B cell (primary cell): ENCODE measurements at regions not wholly inside any gene's neighbourhood (a gene's known extent, or its start where the extent isn't known, plus 50 kb on each side); places are given as distances from the start of the nearest gene placed in this dataset.

Experiments used
- ATAC-seq: fragments of 200-7000 bp; cut with Tn5 transposase; one replicate; pipeline ENCODE4 v1.10.0; 2021; ENCODE audit warnings: low read depth, mild to moderate bottlenecking, moderate number of reproducible peaks, moderate library complexity
- CTCF ChIA-PET: fragments of 350-600 bp; sonication (Branson Sonifier 250); formaldehyde crosslinking; loops from one replicate; lab custom pipeline; 2021; ENCODE audit warnings: antibody characterized with exemption, inconsistent platforms; lab: Charles Lee
- POLR2A ChIA-PET: fragments of 350-600 bp; sonication (Branson Sonifier 250); formaldehyde crosslinking; loops from one replicate; lab custom pipeline; 2021; ENCODE audit warnings: antibody characterized with exemption; lab: Charles Lee
- DNase-seq: peaks from one replicate; pipeline ENCODE4 v3.0.0; 2013
- H2AFZ ChIP-seq: 2 replicates; pipeline ENCODE4 v1.6.1; 2012; ENCODE audit warnings: mild to moderate bottlenecking, low read depth, low read length; ENCODE audit not compliant: insufficient read depth, poor library complexity, severe bottlenecking
- H3K27ac ChIP-seq, 2 donors: 1 replicate in 1 of 2; 2 replicates in 1 of 2; pipeline ENCODE4 v1.5.1; 2012 to 2013; ENCODE audit warnings: low read length in 2 of 2, mild to moderate bottlenecking in 2 of 2, moderate library complexity in 1 of 2
- H3K27me3 ChIP-seq, 4 experiments: fragments of 200-600 bp in 1 of 4; sonication (generic) in 1 of 4; replicated peaks in 1 of 4; 1 replicate in 2 of 4; 2 replicates in 2 of 4; pipeline versions ENCODE4 v1.6.1 to v1.7.0; 2013 to 2016; ENCODE audit warnings: low read length in 3 of 4, mild to moderate bottlenecking in 2 of 4, mixed read lengths in 1 of 4, moderate library complexity in 1 of 4; ENCODE audit not compliant: insufficient read depth in 4 of 4, control insufficient read depth in 3 of 4; ENCODE audit errors: control extremely low read depth in 1 of 4
- H3K36me3 ChIP-seq, 2 experiments: replicated peaks in 1 of 2; 1 replicate in 1 of 2; 2 replicates in 1 of 2; pipeline versions ENCODE4 v1.6.1 to v1.7.1; 2013; ENCODE audit warnings: low read length in 1 of 2; ENCODE audit not compliant: insufficient read depth in 2 of 2, control insufficient read depth in 1 of 2; ENCODE audit errors: control extremely low read depth in 1 of 2, extremely low read depth in 1 of 2
- H3K4me1 ChIP-seq, 2 donors: fragments of 200-600 bp in 1 of 2; sonication (generic) in 1 of 2; 1 replicate in 1 of 2; 2 replicates in 1 of 2; pipeline versions ENCODE4 v1.5.1 to v1.6.1; 2013 to 2017; ENCODE audit warnings: low read length in 2 of 2; ENCODE audit not compliant: control insufficient read depth in 2 of 2, insufficient read depth in 2 of 2
- H3K4me2 ChIP-seq: replicated peaks from 2 replicates; pipeline ENCODE3; 2012; ENCODE audit warnings: mild to moderate bottlenecking, low read depth, low read length; ENCODE audit not compliant: poor library complexity, severe bottlenecking
- H3K4me3 ChIP-seq, 5 experiments: fragments of 200-600 bp in 1 of 5; sonication (generic) in 1 of 5; 1 replicate in 3 of 5; 2 replicates in 2 of 5; pipeline versions ENCODE4 v1.5.1 to v1.7.0; 2011 to 2016; ENCODE audit warnings: low read length in 4 of 5, mild to moderate bottlenecking in 4 of 5, low read depth in 2 of 5, control low read depth in 1 of 5, moderate library complexity in 1 of 5; ENCODE audit not compliant: insufficient read depth in 1 of 5; ENCODE audit errors: control extremely low read depth in 1 of 5, extremely low read depth in 1 of 5
- H3K79me2 ChIP-seq: fragments of 200-600 bp; sonication (generic); one replicate; pipeline ENCODE4 v1.6.0; 2016; ENCODE audit warnings: low read length; ENCODE audit not compliant: control insufficient read depth, insufficient read depth
- H3K9ac ChIP-seq: fragments of 200-600 bp; sonication (generic); 2 replicates; pipeline ENCODE4 v1.6.1; 2017; ENCODE audit warnings: mild to moderate bottlenecking, low read length, moderate library complexity
- H3K9me3 ChIP-seq, 3 donors: one replicate each; pipeline versions ENCODE4 v1.6.1 to v1.7.1; 2013; ENCODE audit warnings: low read length in 2 of 3; ENCODE audit not compliant: control insufficient read depth in 2 of 3, insufficient read depth in 1 of 3; ENCODE audit errors: control extremely low read depth in 1 of 3
- H4K20me1 ChIP-seq: 2 replicates; pipeline ENCODE4 v1.6.0; 2012; ENCODE audit warnings: mild to moderate bottlenecking, low read length; ENCODE audit not compliant: insufficient read depth, control insufficient read depth, poor library complexity, severe bottlenecking
- H3K27ac Mint-ChIP-seq: one replicate; pipeline ENCODE4 v1.8.0; 2021; ENCODE audit warnings: mixed read lengths
- H3K27me3 Mint-ChIP-seq: one replicate; pipeline ENCODE4 v1.8.0; 2021; ENCODE audit warnings: mixed read lengths
- H3K4me1 Mint-ChIP-seq: one replicate; pipeline ENCODE4 v1.8.0; 2021; ENCODE audit warnings: mixed read lengths
- H3K4me3 Mint-ChIP-seq: one replicate; pipeline ENCODE4 v1.8.0; 2021; ENCODE audit warnings: mixed read lengths
- H3K9me3 Mint-ChIP-seq: one replicate; pipeline ENCODE4 v1.8.0; 2022; ENCODE audit warnings: mixed read lengths; ENCODE audit not compliant: insufficient read depth
- CTCF ChIP-seq: fragments of 200-600 bp; IDR thresholded peaks from one replicate; pipeline ENCODE4 v1.8.0; 2022; ENCODE audit warnings: antibody characterized with exemption, mild to moderate bottlenecking
- EZH2 ChIP-seq: IDR thresholded peaks from 2 replicates; pipeline ENCODE4 v1.6.1; 2012; ENCODE audit warnings: borderline replicate concordance, low read depth, mild to moderate bottlenecking, moderate library complexity, low read length; ENCODE audit not compliant: insufficient read depth, poor library complexity, severe bottlenecking
- WGBS: methylation state at CpG from one replicate; pipeline ENCODE4 v1.1.5; 2013; ENCODE audit warnings: missing lambda C conversion rate; ENCODE audit not compliant: insufficient coverage; 5-methylcytosine and 5-hydroxymethylcytosine counted together
- intact Hi-C: fragments of 100-400 bp; cut with micrococcal nuclease; formaldehyde crosslinking; loops from one replicate; pipeline ENCODE4 v1.10.0; 2022

- H3K9ac ChIP-seq, result no peak overlapping the region
- TF ChIP-seq EZH2, result no peak
- no peak for TF ChIP-seq CTCF
- intact Hi-C loops, result no loop called here
- ATAC-seq, result no peak
- no peak overlapping the region for H3K4me3 ChIP-seq
- ChIA-PET CTCF (no interaction called here), POLR2A (no interaction called here)
- no peak overlapping the region for H3K4me2 ChIP-seq
- Mint-ChIP-seq H3K4me3 (no peak overlapping the region), H3K9me3 (no peaks in the 10 kb centered on the region), H3K4me1 (no peaks in the 10 kb centered on the region), H3K27ac (no peak overlapping the region), H3K27me3 (no peaks in the 10 kb centered on the region)
- H4K20me1 ChIP-seq, result no peaks in the 10 kb centered on the region
- H3K79me2 ChIP-seq, result no peaks in the 10 kb centered on the region
- no peaks in the 10 kb centered on the region for H3K27me3 ChIP-seq
- no peak overlapping the region for H2AFZ ChIP-seq
- 96% methylated on average over 2 of the region's 2 CpGs for WGBS
- H3K4me1 ChIP-seq, result no peaks in the 10 kb centered on the region
- no peak overlapping the region for H3K27ac ChIP-seq
- H3K36me3 ChIP-seq, result no peaks in the 10 kb centered on the region
- no peaks in the 10 kb centered on the region for H3K9me3 ChIP-seq
- DNase-seq, result no peak
These were observed 82.4 kb upstream of the DACH1 start for GRCh38 chr13:71949441-71949840.

- CTCF ChIA-PET, result no interaction called here
- DNase-seq, result no peak
- H3K9me3 ChIP-seq, result no peaks in the 10 kb centered on the region
- H3K27me3 ChIP-seq, result no peaks in the 10 kb centered on the region
- no peaks in the 10 kb centered on the region for H3K4me1 ChIP-seq
- intact Hi-C loops, result no loop called here
- no peak overlapping the region for H3K4me2 ChIP-seq
- no peak overlapping the region for H2AFZ ChIP-seq
- TF ChIP-seq CTCF, result no peak
- TF ChIP-seq EZH2, result no peak
- H3K4me3 ChIP-seq, result no peak overlapping the region
- H3K9ac ChIP-seq, result no peak overlapping the region
- no peaks in the 10 kb centered on the region for H3K79me2 ChIP-seq
- POLR2A ChIA-PET, result no interaction called here
- H3K27ac Mint-ChIP-seq, result no peak overlapping the region
- ATAC-seq, result no peak
- WGBS, result 0% methylated on average over 2 of the region's 4 CpGs
- no peak overlapping the region for H3K4me3 Mint-ChIP-seq
- H3K9me3 Mint-ChIP-seq, result peaks cover 3% of the 10 kb centered on the region
- H4K20me1 ChIP-seq, result no peaks in the 10 kb centered on the region
- H3K27ac ChIP-seq, result no peak overlapping the region
- no peaks in the 10 kb centered on the region for H3K4me1 Mint-ChIP-seq
- no peaks in the 10 kb centered on the region for H3K36me3 ChIP-seq
- H3K27me3 Mint-ChIP-seq, result no peaks in the 10 kb centered on the region
These were observed 72.2 kb upstream of the DACH1 start for GRCh38 chr13:71939186-71939585.
